ENCODE measurements at regions not wholly inside any gene's neighbourhood (a gene's known extent, or its start where the extent isn't known, plus 50 kb on each side); places are given as distances from the start of the nearest gene placed in this dataset.
"Not testable (repeated sequence)": the region's sequence is repeated elsewhere in the genome, so short reads cannot be mapped to it uniquely, and the experiment has no call there.

DNA sequence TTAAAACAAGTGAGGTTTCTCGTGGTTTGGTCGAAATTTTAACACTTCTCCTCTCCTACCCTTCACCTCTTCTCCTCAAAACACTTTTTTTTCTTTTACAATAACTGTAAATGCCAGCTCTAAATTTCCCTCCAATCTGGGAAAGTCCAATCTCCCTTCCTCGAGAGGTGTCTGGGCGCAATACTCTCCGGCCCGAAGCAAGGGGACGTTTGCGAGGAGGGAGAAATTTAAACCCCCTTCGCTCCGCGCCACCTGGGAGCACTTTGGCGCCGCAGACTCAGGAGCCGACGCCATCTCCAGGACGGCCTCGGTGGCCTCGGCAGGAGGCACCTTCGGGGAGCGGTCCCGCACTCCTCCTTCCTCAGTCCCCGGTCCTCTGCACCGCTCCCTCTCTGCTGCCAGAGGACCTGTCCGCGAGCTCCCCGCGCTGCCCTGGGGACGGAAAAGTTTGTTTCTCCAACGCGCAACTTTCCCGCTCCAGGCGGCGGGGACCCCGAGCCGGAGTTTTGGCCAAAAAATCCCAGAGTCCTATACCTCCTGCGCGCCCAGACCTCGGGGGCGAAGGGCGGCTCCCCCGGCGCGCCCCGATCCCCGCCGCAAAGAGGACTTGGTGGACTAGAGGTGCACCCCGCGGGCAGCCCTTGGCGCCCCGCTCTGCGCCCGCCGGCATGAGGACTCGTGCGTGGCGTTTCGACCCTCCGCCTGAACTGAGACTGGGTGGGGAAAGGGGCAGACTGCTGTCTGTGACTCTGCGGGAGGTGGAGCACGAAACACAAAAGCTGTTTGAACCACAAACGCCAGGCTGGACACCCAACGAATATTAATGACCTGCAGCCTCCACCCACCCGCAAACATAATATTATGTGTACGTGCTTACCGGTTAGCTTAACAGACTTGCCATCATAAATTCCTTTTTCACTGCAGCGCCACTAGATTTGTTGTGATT, 95.2 kb upstream of the HMGA2 start:
- Histone ChIP-seq H3K36me3 (no peaks in the 10 kb centered on the region), H3K27ac (no peak overlapping the region), H3K4me1 (no peaks in the 10 kb centered on the region), H3K4me3 (no peak overlapping the region), H3K9me3 (no peaks in the 10 kb centered on the region), H3K27me3 (peaks cover 0 to 34% of the 10 kb centered on the region in 2 donors)
- intact Hi-C loops (cut with DNase I; ENCODE audit: low total_unique reads), result no loop called here
- no peak for DNase-seq
- no peak for TF ChIP-seq CTCF (IDR thresholded peaks at IDR 0.05)
- no peak for TF ChIP-seq POLR2A (IDR thresholded peaks at IDR 0.05)

DNA sequence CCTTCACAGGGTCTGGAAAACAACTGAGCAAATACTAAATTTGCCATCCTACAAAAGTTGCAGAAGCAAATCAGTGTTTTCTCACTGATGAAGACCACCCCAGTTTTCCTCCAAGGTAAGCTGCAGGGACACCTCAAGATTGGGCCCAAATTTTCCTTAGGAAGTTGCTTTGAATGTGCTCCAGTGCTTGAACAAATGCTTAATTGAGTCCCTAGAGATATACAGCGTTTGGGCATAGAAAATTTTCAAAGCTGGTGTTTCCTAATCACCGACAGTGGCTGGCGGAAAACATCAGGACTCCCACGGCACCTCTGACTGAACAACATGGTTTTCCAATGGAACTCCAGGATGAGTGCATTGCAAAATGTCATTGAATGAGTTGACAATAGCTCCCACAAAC, 92.5 kb upstream of the HMGA2 start:
- no peaks in the 10 kb centered on the region for H3K9me3 ChIP-seq
- no peak overlapping the region for H3K4me3 ChIP-seq
- intact Hi-C loops (cut with DNase I; ENCODE audit: low total_unique reads), result no loop called here
- TF ChIP-seq CTCF (IDR thresholded peaks at IDR 0.05), result no peak
- no peak for TF ChIP-seq POLR2A (IDR thresholded peaks at IDR 0.05)
- no peaks in the 10 kb centered on the region for H3K36me3 ChIP-seq
- no peak for DNase-seq
- H3K27me3 ChIP-seq, result peaks cover 0 to 34% of the 10 kb centered on the region in 2 donors
- H3K4me1 ChIP-seq, result no peaks in the 10 kb centered on the region
- H3K27ac ChIP-seq, result no peak overlapping the region

GRCh38 chr12:65733643-65734042, 90.6 kb upstream of the HMGA2 start:
- H3K27me3 ChIP-seq, result peaks cover 0 to 17% of the 10 kb centered on the region in 2 donors
- DNase-seq; H3K4me1 ChIP-seq; H3K9me3 ChIP-seq; H3K27ac ChIP-seq; intact Hi-C loops (cut with DNase I; ENCODE audit: low total_unique reads); H3K4me3 ChIP-seq; H3K36me3 ChIP-seq: not testable (repeated sequence)

- Histone ChIP-seq H3K27me3 (peaks cover 0 to 11% of the 10 kb centered on the region in 2 donors), H3K36me3 (no peaks in the 10 kb centered on the region), H3K27ac (no peak overlapping the region), H3K4me1 (no peaks in the 10 kb centered on the region), H3K9me3 (no peaks in the 10 kb centered on the region), H3K4me3 (no peak overlapping the region)
- no peak for DNase-seq
- intact Hi-C loops (cut with DNase I; ENCODE audit: low total_unique reads), result no loop called here
- TF ChIP-seq POLR2A (IDR thresholded peaks at IDR 0.05) (no peak), CTCF (IDR thresholded peaks at IDR 0.05) (no peak)
These were observed 90.1 kb upstream of the HMGA2 start for GRCh38 chr12:65734226-65734625.

GRCh38 chr12:65739606-65740005, 84.7 kb upstream of the HMGA2 start:
- no peak for DNase-seq
- Histone ChIP-seq H3K27ac (no peak overlapping the region), H3K9me3 (no peaks in the 10 kb centered on the region), H3K4me3 (no peak overlapping the region), H3K27me3 (no peaks in the 10 kb centered on the region), H3K36me3 (no peaks in the 10 kb centered on the region), H3K4me1 (no peaks in the 10 kb centered on the region)
- TF ChIP-seq POLR2A (IDR thresholded peaks at IDR 0.05) (no peak), CTCF (IDR thresholded peaks at IDR 0.05) (no peak)
- intact Hi-C loops (cut with DNase I; ENCODE audit: low total_unique reads), result no loop called here

Data from uterus (tissue), 3 donors.